ENCODE measurements at regions not wholly inside any gene's neighbourhood (a gene's known extent, or its start where the extent isn't known, plus 50 kb on each side); places are given as distances from the start of the nearest gene placed in this dataset.

DNA sequence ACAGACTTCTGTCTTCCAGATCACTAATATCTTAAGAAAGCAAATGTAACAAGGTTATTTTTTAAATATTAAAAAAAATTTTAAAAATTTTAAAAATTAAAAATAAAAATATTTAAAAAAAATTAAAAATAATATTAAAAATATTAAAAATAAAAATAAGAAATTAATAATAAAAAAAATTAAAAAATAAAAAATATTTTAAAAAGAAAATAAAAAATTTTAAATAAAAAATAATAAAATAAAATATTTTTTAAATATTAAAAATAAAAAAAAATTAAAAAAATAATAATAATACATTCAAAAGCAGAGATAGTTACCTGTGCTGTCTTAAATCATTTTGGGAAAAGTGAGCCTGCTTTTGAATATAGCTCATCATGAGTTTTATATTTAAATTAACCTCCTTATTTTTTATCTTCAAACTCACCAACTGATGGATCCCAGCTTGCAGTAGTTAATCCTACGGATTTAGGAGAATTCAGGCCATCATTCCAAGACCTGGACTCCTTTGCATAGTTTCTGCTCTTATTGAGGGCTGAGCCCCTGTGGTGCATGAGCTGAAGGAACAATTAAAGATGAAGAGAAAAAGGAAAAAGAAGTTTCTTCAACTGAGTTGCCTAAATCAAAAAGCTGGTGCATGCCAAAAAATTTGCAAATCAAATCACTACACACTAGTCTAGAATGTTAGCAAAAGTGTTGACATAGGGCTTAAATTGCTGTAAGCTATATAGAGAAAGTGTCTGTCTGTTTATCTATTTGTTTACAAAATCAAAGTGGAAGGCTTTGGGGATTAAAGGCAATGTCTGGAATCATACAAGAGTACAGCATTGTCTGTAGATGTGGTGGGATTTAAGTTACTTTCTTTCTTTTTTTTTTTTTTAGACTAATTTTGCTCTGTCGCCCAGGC is 50.5 kb upstream of the ZNF438 start:
- H3K27ac ChIP-seq (ENCODE audit: low read depth, low read length) = no peak overlapping the region
- no peaks in the 10 kb centered on the region for H3K4me1 Mint-ChIP-seq (ENCODE audit: low read depth, unreplicated experiment)
- no peak for DNase-seq (ENCODE audit: low read depth)
- H3K79me2 ChIP-seq (ENCODE audit: insufficient read depth, low read length) = no peaks in the 10 kb centered on the region
- H3K9me3 Mint-ChIP-seq (ENCODE audit: unreplicated experiment) = no peaks in the 10 kb centered on the region
- no peak overlapping the region for H3K9ac ChIP-seq (ENCODE audit: low read length)
- H4K20me1 ChIP-seq (ENCODE audit: insufficient read depth, low read length) = no peaks in the 10 kb centered on the region
- H3K4me1 ChIP-seq (ENCODE audit: insufficient read depth, low read length) = no peaks in the 10 kb centered on the region
- H3K27me3 ChIP-seq (ENCODE audit: insufficient read depth, low read length) = no peaks in the 10 kb centered on the region
- H3K27ac Mint-ChIP-seq (ENCODE audit: unreplicated experiment) = no peak overlapping the region
- H2AFZ ChIP-seq (ENCODE audit: low read depth, low read length) = no peak overlapping the region
- no peaks in the 10 kb centered on the region for H3K27me3 Mint-ChIP-seq (ENCODE audit: low read depth, unreplicated experiment)
- H3K4me3 Mint-ChIP-seq (ENCODE audit: unreplicated experiment) = no peak overlapping the region
- FAIRE-seq = no peak
- H3K4me2 ChIP-seq (ENCODE audit: low read length) = no peak overlapping the region
- H3K36me3 ChIP-seq (ENCODE audit: insufficient read depth, low read length) = no peaks in the 10 kb centered on the region
- H3K9me3 ChIP-seq (ENCODE audit: insufficient read depth, low read depth, low read length) = no peaks in the 10 kb centered on the region
- no peak overlapping the region for H3K4me3 ChIP-seq (ENCODE audit: insufficient read depth, low read depth, low read length)
- TF ChIP-seq, protein P1, sequence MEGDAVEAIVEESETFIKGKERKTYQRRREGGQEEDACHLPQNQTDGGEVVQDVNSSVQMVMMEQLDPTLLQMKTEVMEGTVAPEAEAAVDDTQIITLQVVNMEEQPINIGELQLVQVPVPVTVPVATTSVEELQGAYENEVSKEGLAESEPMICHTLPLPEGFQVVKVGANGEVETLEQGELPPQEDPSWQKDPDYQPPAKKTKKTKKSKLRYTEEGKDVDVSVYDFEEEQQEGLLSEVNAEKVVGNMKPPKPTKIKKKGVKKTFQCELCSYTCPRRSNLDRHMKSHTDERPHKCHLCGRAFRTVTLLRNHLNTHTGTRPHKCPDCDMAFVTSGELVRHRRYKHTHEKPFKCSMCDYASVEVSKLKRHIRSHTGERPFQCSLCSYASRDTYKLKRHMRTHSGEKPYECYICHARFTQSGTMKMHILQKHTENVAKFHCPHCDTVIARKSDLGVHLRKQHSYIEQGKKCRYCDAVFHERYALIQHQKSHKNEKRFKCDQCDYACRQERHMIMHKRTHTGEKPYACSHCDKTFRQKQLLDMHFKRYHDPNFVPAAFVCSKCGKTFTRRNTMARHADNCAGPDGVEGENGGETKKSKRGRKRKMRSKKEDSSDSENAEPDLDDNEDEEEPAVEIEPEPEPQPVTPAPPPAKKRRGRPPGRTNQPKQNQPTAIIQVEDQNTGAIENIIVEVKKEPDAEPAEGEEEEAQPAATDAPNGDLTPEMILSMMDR (IDR thresholded peaks at IDR 0.05; ENCODE audit: insufficient read depth, low read depth, low read length) = no peak
- TF ChIP-seq EZH2 (IDR thresholded peaks at IDR 0.05; ENCODE audit: insufficient read depth, low read length) = no peak
- peaks cover 2% of the 10 kb centered on the region for H3K36me3 Mint-ChIP-seq (ENCODE audit: low read depth, unreplicated experiment)

DNA sequence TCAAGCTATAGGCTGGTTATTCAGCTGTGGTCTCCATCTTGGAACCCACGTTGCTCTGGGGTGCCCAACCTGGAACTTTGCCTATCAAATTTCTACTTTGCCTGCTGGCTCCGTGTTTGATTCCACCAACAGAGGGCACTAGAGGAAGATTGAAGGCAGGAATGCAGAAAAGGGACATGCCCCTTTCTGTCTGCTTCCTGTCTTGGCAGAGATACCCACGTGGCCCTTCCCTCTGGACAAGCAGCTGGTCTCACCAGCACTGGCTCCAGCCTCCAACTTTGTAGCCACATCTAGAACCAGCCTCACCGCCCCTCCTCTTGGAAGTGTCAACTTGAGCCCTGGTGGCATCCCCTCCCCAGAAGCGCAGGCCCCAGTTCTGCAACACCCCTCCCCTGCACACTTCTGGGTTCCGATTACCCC is 52.1 kb upstream of the ZNF438 start:
- H2AFZ ChIP-seq (ENCODE audit: low read depth, low read length) = peak overlapping the region; percentile 65
- Mint-ChIP-seq H3K27ac (ENCODE audit: unreplicated experiment) (no peak overlapping the region), H3K36me3 (ENCODE audit: low read depth, unreplicated experiment) (peaks cover 2% of the 10 kb centered on the region), H3K4me1 (ENCODE audit: low read depth, unreplicated experiment) (no peaks in the 10 kb centered on the region), H3K9me3 (ENCODE audit: unreplicated experiment) (no peaks in the 10 kb centered on the region), H3K4me3 (ENCODE audit: unreplicated experiment) (no peak overlapping the region), H3K27me3 (ENCODE audit: low read depth, unreplicated experiment) (no peaks in the 10 kb centered on the region)
- no peak overlapping the region for H3K4me3 ChIP-seq (ENCODE audit: insufficient read depth, low read depth, low read length)
- no peaks in the 10 kb centered on the region for H3K27me3 ChIP-seq (ENCODE audit: insufficient read depth, low read length)
- H3K9ac ChIP-seq (ENCODE audit: low read length) = no peak overlapping the region
- no peak overlapping the region for H3K4me2 ChIP-seq (ENCODE audit: low read length)
- H3K27ac ChIP-seq (ENCODE audit: low read depth, low read length) = no peak overlapping the region
- no peaks in the 10 kb centered on the region for H3K9me3 ChIP-seq (ENCODE audit: insufficient read depth, low read depth, low read length)
- no peaks in the 10 kb centered on the region for H3K79me2 ChIP-seq (ENCODE audit: insufficient read depth, low read length)
- DNase-seq (ENCODE audit: low read depth) (peak; percentile 22), FAIRE-seq (no peak)
- no peaks in the 10 kb centered on the region for H3K36me3 ChIP-seq (ENCODE audit: insufficient read depth, low read length)
- no peaks in the 10 kb centered on the region for H4K20me1 ChIP-seq (ENCODE audit: insufficient read depth, low read length)
- no peaks in the 10 kb centered on the region for H3K4me1 ChIP-seq (ENCODE audit: insufficient read depth, low read length)
- TF ChIP-seq, protein P1 (IDR thresholded peaks at IDR 0.05; ENCODE audit: insufficient read depth, low read depth, low read length) = peak; percentile 43
- no peak for TF ChIP-seq EZH2 (IDR thresholded peaks at IDR 0.05; ENCODE audit: insufficient read depth, low read length)

DNA sequence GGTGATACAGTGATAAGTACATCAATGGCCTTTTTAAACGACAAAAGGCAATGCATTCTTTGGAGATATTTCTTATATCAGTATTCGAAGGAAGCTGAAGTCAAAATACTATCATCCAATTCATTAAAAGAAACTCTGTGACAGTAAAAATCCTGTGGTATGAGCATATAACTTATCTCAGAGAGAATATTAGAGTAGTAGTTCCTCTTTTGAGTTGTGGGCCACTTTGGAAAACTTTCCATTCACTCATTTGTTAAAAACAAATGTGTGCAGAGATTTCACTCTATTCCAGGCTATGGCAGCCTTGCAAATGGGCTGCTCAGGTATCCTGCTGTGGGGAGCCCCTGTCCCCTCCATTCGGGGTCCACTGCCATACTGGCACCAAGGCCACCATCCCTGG is 55.3 kb upstream of the ZNF438 start:
- Histone ChIP-seq H3K79me2 (ENCODE audit: insufficient read depth, low read length) (no peaks in the 10 kb centered on the region), H3K27ac (ENCODE audit: low read depth, low read length) (no peak overlapping the region), H2AFZ (ENCODE audit: low read depth, low read length) (no peak overlapping the region), H3K4me2 (ENCODE audit: low read length) (no peak overlapping the region), H3K36me3 (ENCODE audit: insufficient read depth, low read length) (no peaks in the 10 kb centered on the region), H4K20me1 (ENCODE audit: insufficient read depth, low read length) (no peaks in the 10 kb centered on the region), H3K4me3 (ENCODE audit: insufficient read depth, low read depth, low read length) (no peak overlapping the region), H3K9me3 (ENCODE audit: insufficient read depth, low read depth, low read length) (no peaks in the 10 kb centered on the region), H3K4me1 (ENCODE audit: insufficient read depth, low read length) (peaks cover 6% of the 10 kb centered on the region), H3K27me3 (ENCODE audit: insufficient read depth, low read length) (no peaks in the 10 kb centered on the region), H3K9ac (ENCODE audit: low read length) (no peak overlapping the region)
- peaks cover 2% of the 10 kb centered on the region for H3K4me1 Mint-ChIP-seq (ENCODE audit: low read depth, unreplicated experiment)
- DNase-seq (ENCODE audit: low read depth) (no peak), FAIRE-seq (no peak)
- TF ChIP-seq EZH2 (IDR thresholded peaks at IDR 0.05; ENCODE audit: insufficient read depth, low read length) = no peak
- TF ChIP-seq, protein P1 (IDR thresholded peaks at IDR 0.05; ENCODE audit: insufficient read depth, low read depth, low read length) = no peak
- no peaks in the 10 kb centered on the region for H3K36me3 Mint-ChIP-seq (ENCODE audit: low read depth, unreplicated experiment)
- no peaks in the 10 kb centered on the region for H3K9me3 Mint-ChIP-seq (ENCODE audit: unreplicated experiment)
- peaks cover 2% of the 10 kb centered on the region for H3K27me3 Mint-ChIP-seq (ENCODE audit: low read depth, unreplicated experiment)
- H3K4me3 Mint-ChIP-seq (ENCODE audit: unreplicated experiment) = no peak overlapping the region
- no peak overlapping the region for H3K27ac Mint-ChIP-seq (ENCODE audit: unreplicated experiment)

All from astrocyte (in vitro differentiated cells and primary cell).